NCI-H1930 (cell line): ENCODE measurements at regions not wholly inside any gene's neighbourhood (a gene's known extent, or its start where the extent isn't known, plus 50 kb on each side); places are given as distances from the start of the nearest gene placed in this dataset.
"Not testable (repeated sequence)": the region's sequence is repeated elsewhere in the genome, so short reads cannot be mapped to it uniquely, and the experiment has no call there.

ENCODE experiments used
- DNase-seq, 2 experiments: peaks; one replicate each; lab custom pipeline; 2025; lab: John Stamatoyannopoulos, UW

DNA sequence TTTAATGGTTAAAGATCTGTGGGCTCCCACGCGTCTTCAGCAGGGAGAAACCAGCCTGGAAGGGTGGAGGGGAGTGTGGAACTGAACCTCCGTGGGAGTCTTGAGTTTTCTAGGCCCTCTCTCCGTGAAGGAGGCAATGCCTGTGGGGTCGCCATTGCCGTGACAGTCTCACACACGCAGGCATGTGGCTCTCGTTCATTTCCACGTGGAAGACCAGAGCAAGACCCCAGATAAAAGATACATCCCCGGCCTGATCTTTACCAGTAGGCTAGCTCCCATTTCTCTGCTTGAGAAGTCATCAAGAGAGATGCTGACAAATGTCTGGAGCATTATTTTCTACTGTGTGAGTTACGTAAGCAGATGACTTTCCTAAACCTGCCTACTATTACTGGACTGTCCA is 491.7 kb upstream of the LMO3 start:
- no peak for DNase-seq

DNA sequence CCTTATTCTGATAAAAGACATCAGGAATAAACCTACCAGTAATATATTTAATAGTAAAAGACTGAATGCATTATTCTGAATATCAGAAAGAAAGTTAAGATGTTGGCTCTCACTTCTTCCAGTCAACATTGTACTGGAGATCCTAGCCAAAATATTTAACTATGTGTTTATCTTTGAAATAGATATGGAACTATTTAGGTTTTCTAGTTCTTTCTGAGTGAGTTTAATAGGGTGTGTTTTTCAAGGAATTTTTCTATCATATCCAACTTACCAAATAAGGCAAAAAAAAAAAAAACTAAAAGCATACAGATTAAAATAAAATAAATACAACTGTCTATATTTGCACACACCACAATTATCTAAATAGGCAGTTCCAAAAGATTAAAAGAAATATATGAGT is 478.9 kb upstream of the LMO3 start:
- no peak for DNase-seq

- no peak for DNase-seq
Observed at GRCh38 chr12:17079251-17079909, 473.4 kb upstream of the LMO3 start.

GRCh38 chr12:17077594-17077993 is 471.6 kb upstream of the LMO3 start:
- DNase-seq = no peak

GRCh38 chr12:17076811-17077210 is 470.8 kb upstream of the LMO3 start:
- DNase-seq = no peak

- DNase-seq = no peak
Observed at GRCh38 chr12:17076028-17076744, 470.2 kb upstream of the LMO3 start.

GRCh38 chr12:17064834-17065233 is 458.9 kb upstream of the LMO3 start:
- no peak for DNase-seq

DNA sequence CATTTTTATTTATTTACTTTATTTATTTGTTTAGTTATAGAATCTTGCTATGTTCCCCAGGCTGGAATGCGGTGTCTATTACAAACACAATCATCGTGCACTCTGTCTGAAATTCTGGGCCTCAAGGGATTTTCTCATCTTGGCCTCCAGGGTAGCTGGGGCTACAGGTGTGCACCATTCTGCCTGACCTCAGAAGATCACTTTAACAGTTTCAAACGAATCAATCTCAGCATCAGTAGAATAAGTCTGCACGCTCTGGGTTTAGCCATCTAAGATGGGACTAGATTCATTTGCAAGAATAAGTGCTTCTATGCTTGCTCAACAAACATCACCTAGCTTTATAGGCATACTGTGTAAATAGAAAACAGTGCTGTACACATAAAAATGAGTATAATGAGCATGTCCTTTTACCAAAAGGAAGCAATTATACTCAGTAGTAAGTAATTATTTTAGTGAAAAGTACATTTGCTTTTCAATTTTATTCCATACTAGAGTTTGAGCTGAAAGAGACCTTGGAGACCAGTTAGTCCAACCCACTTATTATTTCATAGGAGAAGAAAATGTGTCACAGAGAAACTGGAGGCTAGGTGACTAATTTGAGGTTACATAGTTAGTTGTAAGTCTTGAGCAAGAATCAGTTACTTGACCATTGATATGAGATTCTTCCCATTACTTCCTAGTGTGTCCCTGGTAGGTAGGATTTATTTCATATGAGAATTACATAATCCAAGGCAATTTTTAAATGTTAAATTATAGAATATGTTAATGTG is 456.5 kb upstream of the LMO3 start:
- peak; percentile 75 to 82 for DNase-seq

GRCh38 chr12:17060260-17060659 is 454.3 kb upstream of the LMO3 start:
- no peak for DNase-seq

DNA sequence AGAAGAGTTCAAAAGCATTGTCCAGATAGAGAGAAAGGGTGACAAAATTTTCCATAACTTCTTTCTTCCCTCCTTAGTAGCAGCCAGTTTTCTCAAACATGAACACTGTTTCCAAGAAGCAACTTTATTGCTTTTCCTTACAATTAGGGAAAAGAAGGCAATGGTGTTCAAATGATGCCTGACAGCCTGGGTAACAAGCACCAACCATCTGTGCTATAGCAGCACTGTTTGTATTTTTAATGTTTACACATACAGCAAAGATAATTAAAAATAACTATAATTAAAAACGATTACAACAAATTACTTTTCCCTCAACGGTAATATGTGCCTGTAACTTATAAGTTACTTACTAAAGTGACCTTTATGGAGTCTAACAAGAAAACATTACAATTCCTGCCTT is 450.6 kb upstream of the LMO3 start:
- DNase-seq = no peak

GRCh38 chr12:17038923-17039322 is 433.0 kb upstream of the LMO3 start:
- DNase-seq = no peak

DNA sequence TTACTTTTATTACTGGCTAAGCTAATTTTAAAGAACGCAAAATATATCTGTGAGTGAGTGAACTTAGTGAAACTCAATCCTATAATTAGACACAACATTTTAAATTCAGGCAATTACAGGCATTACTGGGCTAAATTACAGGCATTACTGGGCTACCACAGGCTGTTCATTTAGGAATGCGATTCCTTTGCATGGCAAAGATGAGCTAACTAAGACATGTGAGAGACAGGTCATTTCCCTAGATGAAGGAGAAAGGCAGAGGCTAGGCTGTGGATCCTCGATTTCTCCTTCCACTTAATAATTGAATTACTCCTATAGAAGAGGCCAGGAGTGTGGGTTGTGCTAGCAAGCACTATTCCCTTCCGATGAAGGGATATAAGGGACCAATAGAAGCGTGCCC is 429.4 kb upstream of the LMO3 start:
- DNase-seq = no peak

GRCh38 chr12:17030338-17030737 is 424.4 kb upstream of the LMO3 start:
- no peak for DNase-seq

- no peak for DNase-seq
Observed at GRCh38 chr12:17028348-17028747, 422.4 kb upstream of the LMO3 start.

DNA sequence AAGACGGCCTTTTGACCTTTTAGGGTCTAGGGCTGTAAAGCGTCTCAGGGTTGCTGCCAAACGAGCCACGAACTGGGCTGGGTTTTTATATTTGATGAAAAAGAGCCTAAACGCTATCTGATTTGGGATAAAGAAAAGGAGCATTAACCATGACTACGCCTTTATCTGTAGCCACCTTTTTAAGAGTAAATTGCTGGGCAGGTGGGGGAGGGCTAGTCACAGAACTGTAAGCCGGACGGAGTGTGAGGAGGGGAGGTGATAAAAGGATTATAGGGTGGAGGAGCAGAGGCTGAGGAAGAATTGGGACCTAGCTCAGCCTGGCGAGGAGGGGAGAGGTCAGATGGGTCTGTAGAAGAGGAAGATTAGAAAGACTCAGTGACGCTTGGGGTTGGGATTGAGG is 419.5 kb upstream of the LMO3 start:
- not testable (repeated sequence) for DNase-seq

GRCh38 chr12:17020765-17021164 is 414.8 kb upstream of the LMO3 start:
- DNase-seq = no peak

DNA sequence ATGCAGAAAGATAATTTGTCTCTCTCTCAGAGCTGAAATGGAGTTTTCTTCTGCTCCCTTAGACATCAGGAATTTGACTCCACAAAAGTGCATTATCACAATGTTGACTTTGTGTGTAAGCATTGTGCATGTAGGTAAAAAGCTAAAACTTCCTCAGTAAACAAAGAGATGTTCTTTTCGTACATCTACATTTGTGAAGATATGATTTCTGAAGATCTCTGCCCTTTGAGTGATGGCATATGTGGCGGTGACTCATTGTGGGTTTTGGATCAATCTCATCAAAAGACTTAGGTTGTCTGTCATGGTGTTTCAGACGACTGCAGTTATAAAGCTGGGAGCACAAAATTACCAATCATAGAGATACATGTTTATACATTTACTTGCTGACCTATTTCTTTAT is 411.4 kb upstream of the LMO3 start:
- DNase-seq = no peak

DNA sequence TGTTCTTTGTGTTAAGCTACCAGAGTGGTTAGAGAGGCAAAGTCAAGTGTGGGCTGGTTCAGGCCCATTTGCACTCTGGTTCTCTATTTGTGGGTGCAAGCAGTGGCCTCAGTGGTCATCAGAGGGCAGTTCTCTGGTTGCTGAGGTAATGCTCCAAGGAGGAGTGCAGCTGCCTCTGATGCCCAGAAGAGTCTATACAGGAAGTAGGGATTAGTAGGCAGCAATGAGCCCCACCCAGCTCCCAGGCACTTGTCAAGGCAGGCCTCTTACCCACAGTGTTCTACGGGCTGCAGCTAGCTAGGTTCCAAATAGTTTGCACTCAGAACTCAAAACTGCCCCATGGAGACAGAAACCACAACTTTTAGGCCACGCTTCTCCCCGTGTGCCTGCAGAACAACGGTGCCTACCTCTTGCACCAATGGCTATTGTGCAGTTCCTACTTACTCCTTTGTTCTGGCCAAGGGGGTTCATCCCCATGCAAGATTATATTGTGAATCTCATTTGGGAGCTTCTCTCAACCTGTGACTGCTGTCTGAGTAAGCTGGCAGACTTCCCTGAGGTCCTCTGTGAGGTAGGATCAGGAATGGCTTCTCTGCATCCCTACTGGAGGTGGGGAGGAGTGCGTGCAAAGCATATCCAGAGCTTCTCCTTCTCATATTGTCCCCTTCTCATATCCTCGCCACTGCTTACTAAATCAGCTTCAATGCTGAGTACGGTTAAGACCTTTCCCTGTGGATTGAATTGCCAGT is 410.3 kb upstream of the LMO3 start:
- DNase-seq = no peak

DNA sequence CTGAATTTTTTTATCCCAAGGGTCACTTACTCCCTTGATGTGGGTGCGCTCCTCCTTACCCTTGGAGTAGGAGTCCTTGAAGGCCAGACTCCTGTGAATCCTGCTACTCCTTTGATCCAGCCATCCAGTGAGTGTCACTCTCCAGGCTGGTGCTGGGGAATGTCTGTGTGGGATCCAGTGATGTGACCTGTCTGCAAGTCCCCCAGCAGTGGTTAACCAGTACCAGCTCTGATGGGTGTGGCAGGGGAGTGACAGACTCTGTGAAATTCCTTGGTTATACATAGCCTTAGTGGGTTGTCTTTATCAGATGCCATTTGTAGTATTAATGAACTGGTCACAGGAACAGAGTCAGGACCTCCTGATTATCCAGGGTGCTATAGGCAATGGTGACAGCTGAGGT is 409.5 kb upstream of the LMO3 start:
- DNase-seq = no peak

- not testable (repeated sequence) for DNase-seq
Observed at GRCh38 chr12:17007442-17008040, 401.6 kb upstream of the LMO3 start.

DNA sequence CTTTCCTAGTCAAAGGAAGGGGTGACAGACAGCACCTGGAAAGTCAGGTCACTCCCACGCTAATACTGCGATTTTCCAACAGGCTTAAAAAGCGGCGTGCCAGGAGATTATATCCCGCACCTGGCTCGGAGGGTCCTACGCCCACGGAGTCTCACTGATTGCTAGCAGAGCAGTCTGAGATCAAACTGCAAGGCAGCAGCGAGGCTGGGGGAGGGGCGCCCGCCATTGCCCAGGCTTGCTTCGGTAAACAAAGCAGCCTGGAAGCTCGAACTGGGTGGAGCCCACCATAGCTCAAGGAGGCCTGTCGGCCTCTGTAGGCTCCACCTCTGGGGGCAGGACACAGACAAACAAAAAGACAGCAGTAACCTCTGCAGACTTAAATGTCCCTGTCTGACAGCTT is 392.6 kb upstream of the LMO3 start:
- not testable (repeated sequence) for DNase-seq

GRCh38 chr12:16984484-16984883 is 378.5 kb upstream of the LMO3 start:
- no peak for DNase-seq
